ENCODE measurements at regions not wholly inside any gene's neighbourhood (a gene's known extent, or its start where the extent isn't known, plus 50 kb on each side); places are given as distances from the start of the nearest gene placed in this dataset.

- TF ChIP-seq, protein P1, sequence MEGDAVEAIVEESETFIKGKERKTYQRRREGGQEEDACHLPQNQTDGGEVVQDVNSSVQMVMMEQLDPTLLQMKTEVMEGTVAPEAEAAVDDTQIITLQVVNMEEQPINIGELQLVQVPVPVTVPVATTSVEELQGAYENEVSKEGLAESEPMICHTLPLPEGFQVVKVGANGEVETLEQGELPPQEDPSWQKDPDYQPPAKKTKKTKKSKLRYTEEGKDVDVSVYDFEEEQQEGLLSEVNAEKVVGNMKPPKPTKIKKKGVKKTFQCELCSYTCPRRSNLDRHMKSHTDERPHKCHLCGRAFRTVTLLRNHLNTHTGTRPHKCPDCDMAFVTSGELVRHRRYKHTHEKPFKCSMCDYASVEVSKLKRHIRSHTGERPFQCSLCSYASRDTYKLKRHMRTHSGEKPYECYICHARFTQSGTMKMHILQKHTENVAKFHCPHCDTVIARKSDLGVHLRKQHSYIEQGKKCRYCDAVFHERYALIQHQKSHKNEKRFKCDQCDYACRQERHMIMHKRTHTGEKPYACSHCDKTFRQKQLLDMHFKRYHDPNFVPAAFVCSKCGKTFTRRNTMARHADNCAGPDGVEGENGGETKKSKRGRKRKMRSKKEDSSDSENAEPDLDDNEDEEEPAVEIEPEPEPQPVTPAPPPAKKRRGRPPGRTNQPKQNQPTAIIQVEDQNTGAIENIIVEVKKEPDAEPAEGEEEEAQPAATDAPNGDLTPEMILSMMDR (IDR thresholded peaks at IDR 0.05; ENCODE audit: low read depth, low read length, poor library complexity, severe bottlenecking): no peak
- TF ChIP-seq EZH2phosphoT487 (IDR thresholded peaks at IDR 0.05; ENCODE audit: borderline replicate concordance, low read length): no peak
These were observed 97.3 kb upstream of the SPRY1 start for GRCh38 chr4:123299212-123299691.
